SU-DHL-6 (cell line): ENCODE measurements at regions not wholly inside any gene's neighbourhood (a gene's known extent, or its start where the extent isn't known, plus 50 kb on each side); places are given as distances from the start of the nearest gene placed in this dataset.

Experiments
- EZH2phosphoT487 ChIP-seq: fragments of 200-600 bp; sonication (generic), shearing (Covaris generic); conservative IDR thresholded peaks from 2 replicates; pipeline ENCODE4 v1.6.1; 2018; ENCODE audit warnings: mild to moderate bottlenecking, antibody characterized with exemption, low read length, moderate library complexity, mixed read lengths
- TF ChIP-seq, protein P1 (sequence below): fragments of 200-600 bp; sonication (generic); IDR thresholded peaks from one replicate; pipeline ENCODE4 v1.5.1; 2017; ENCODE audit warnings: antibody characterized with exemption, mild to moderate bottlenecking, low read length, moderate library complexity; ENCODE audit not compliant: insufficient read depth, poor library complexity, severe bottlenecking

DNA sequence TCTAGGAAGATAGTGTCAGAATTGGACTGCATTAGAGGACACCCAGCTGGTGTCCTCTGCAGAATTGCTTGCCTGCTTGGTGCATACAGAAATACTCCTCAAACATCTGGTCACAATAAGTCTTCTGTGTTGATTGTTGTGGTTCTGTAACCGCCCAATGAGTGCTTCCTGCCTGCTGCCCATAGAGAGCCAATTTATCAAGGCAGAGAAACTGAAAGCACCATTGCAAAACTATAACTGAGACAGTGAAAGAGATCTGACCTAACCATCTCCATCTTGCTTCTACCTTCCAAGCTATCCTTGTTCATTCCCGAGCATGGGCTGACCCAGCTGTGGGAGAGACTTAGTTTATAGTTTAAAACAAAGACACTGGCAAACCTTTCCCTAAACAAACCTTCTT, 462.4 kb upstream of the RGS18 start:
- TF ChIP-seq, protein P1, sequence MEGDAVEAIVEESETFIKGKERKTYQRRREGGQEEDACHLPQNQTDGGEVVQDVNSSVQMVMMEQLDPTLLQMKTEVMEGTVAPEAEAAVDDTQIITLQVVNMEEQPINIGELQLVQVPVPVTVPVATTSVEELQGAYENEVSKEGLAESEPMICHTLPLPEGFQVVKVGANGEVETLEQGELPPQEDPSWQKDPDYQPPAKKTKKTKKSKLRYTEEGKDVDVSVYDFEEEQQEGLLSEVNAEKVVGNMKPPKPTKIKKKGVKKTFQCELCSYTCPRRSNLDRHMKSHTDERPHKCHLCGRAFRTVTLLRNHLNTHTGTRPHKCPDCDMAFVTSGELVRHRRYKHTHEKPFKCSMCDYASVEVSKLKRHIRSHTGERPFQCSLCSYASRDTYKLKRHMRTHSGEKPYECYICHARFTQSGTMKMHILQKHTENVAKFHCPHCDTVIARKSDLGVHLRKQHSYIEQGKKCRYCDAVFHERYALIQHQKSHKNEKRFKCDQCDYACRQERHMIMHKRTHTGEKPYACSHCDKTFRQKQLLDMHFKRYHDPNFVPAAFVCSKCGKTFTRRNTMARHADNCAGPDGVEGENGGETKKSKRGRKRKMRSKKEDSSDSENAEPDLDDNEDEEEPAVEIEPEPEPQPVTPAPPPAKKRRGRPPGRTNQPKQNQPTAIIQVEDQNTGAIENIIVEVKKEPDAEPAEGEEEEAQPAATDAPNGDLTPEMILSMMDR, result no peak
- TF ChIP-seq EZH2phosphoT487, result no peak
